NCI-H2081 treated with DMSO at 0.1 percent for 48 hours (cell line): ENCODE measurements at regions not wholly inside any gene's neighbourhood (a gene's known extent, or its start where the extent isn't known, plus 50 kb on each side); places are given as distances from the start of the nearest gene placed in this dataset.

Experiments used
- DNase-seq: peaks from one replicate; lab custom pipeline; 2025; lab: John Stamatoyannopoulos, UW

GRCh38 chr3:155029941-155030340 is 50.2 kb upstream of the MME start:
- DNase-seq, result no peak

- DNase-seq, result no peak
Measured at GRCh38 chr3:155026999-155027591, 53.0 kb upstream of the MME start.

- no peak for DNase-seq
Measured at GRCh38 chr3:155024006-155024638, 56.0 kb upstream of the MME start.

- no peak for DNase-seq
Measured at GRCh38 chr3:155022896-155023295, 57.2 kb upstream of the MME start.

- DNase-seq, result no peak
Measured at GRCh38 chr3:155019575-155019974, 60.5 kb upstream of the MME start.

- DNase-seq, result no peak
Measured at GRCh38 chr3:155018621-155019330, 61.3 kb upstream of the MME start.

GRCh38 chr3:155015776-155016436 is 64.2 kb upstream of the MME start:
- DNase-seq, result no peak

GRCh38 chr3:155014953-155015352 is 65.2 kb upstream of the MME start:
- no peak for DNase-seq

GRCh38 chr3:155013427-155013826 is 66.7 kb upstream of the MME start:
- no peak for DNase-seq

GRCh38 chr3:155012584-155012983 is 67.5 kb upstream of the MME start:
- DNase-seq, result no peak

- no peak for DNase-seq
Measured at GRCh38 chr3:155010416-155010815, 69.7 kb upstream of the MME start.

- DNase-seq, result no peak
Measured at GRCh38 chr3:155009217-155009616, 70.9 kb upstream of the MME start.

GRCh38 chr3:155007729-155008128 is 72.4 kb upstream of the MME start:
- no peak for DNase-seq

- DNase-seq, result no peak
Measured at GRCh38 chr3:155001289-155002010, 78.7 kb upstream of the MME start.

GRCh38 chr3:154992655-154993054 is 87.5 kb upstream of the MME start:
- no peak for DNase-seq

GRCh38 chr3:154990543-154990942 is 89.6 kb upstream of the MME start:
- DNase-seq, result no peak

- no peak for DNase-seq
Measured at GRCh38 chr3:154987846-154988245, 92.3 kb upstream of the MME start.

GRCh38 chr3:154981664-154982063 is 98.5 kb upstream of the MME start:
- DNase-seq, result no peak

- DNase-seq, result no peak
Measured at GRCh38 chr3:154981201-154981600, 98.9 kb upstream of the MME start.

- DNase-seq, result no peak
Measured at GRCh38 chr3:154979331-154979730, 100.8 kb upstream of the MME start.

- DNase-seq, result no peak
Measured at GRCh38 chr3:154977666-154978065, 102.5 kb upstream of the MME start.
